ENCODE measurements at regions not wholly inside any gene's neighbourhood (a gene's known extent, or its start where the extent isn't known, plus 50 kb on each side); places are given as distances from the start of the nearest gene placed in this dataset.

GRCh38 chr15:69806287-69806915, 291.3 kb downstream of the TLE3 start:
- ChIA-PET CTCF (interaction anchor here (2.0 kb wide), 1 partner anchor 11 kb away, joined by 4 read pairs; no protein-coding TSS in a partner anchor), POLR2A (no interaction called here)

GRCh38 chr15:69807721-69808120, 290.0 kb downstream of the TLE3 start:
- no peak overlapping the region for H3K4me3 ChIP-seq (ENCODE audit: low read depth, low read length)
- ChIA-PET POLR2A (no interaction called here), CTCF (interaction anchor here (1.4 to 2.0 kb wide), 2 partner anchors 13 to 19 kb away, joined by 4 to 5 read pairs; no protein-coding TSS in a partner anchor)
- no peak for TF ChIP-seq CTCF (IDR thresholded peaks at IDR 0.05; ENCODE audit: insufficient read depth, low read length, missing control alignments)
- DNase-seq (ENCODE audit: low read depth, low spot score) = no peak

More at GRCh38 chr15:69806287-69806915, 291.3 kb downstream of the TLE3 start:
- H3K4me3 ChIP-seq (ENCODE audit: low read depth, low read length) = no peak overlapping the region
- TF ChIP-seq CTCF (IDR thresholded peaks at IDR 0.05; ENCODE audit: insufficient read depth, low read length, missing control alignments) = no peak
- no peak for DNase-seq (ENCODE audit: low read depth, low spot score)

GRCh38 chr15:69808756-69809155, 289.0 kb downstream of the TLE3 start:
- H3K4me3 ChIP-seq (ENCODE audit: low read depth, low read length) = no peak overlapping the region
- CTCF ChIA-PET = interaction anchor here (1.4 kb wide), 1 partner anchor 18 kb away, joined by 5 read pairs; no protein-coding TSS in a partner anchor
- POLR2A ChIA-PET = no interaction called here
- DNase-seq (ENCODE audit: low read depth, low spot score) = no peak
- TF ChIP-seq CTCF (IDR thresholded peaks at IDR 0.05; ENCODE audit: insufficient read depth, low read length, missing control alignments) = no peak

GRCh38 chr15:69809421-69809820, 288.3 kb downstream of the TLE3 start:
- ChIA-PET CTCF (no interaction called here), POLR2A (no interaction called here)

GRCh38 chr15:69810431-69811354, 287.0 kb downstream of the TLE3 start:
- TF ChIP-seq CTCF (IDR thresholded peaks at IDR 0.05; ENCODE audit: insufficient read depth, low read length, missing control alignments) = no peak
- ChIA-PET CTCF (no interaction called here), POLR2A (no interaction called here)
- no peak for DNase-seq (ENCODE audit: low read depth, low spot score)
- no peak overlapping the region for H3K4me3 ChIP-seq (ENCODE audit: low read depth, low read length)

More at GRCh38 chr15:69809421-69809820, 288.3 kb downstream of the TLE3 start:
- DNase-seq (ENCODE audit: low read depth, low spot score) = no peak
- H3K4me3 ChIP-seq (ENCODE audit: low read depth, low read length) = no peak overlapping the region
- TF ChIP-seq CTCF (IDR thresholded peaks at IDR 0.05; ENCODE audit: insufficient read depth, low read length, missing control alignments) = no peak

- ChIA-PET CTCF (no interaction called here), POLR2A (no interaction called here)
- no peak for TF ChIP-seq CTCF (IDR thresholded peaks at IDR 0.05; ENCODE audit: insufficient read depth, low read length, missing control alignments)
- no peak overlapping the region for H3K4me3 ChIP-seq (ENCODE audit: low read depth, low read length)
- no peak for DNase-seq (ENCODE audit: low read depth, low spot score)
These were observed 284.9 kb downstream of the TLE3 start for GRCh38 chr15:69812861-69813261.
